ENCODE measurements at regions not wholly inside any gene's neighbourhood (a gene's known extent, or its start where the extent isn't known, plus 50 kb on each side); places are given as distances from the start of the nearest gene placed in this dataset.

DNA sequence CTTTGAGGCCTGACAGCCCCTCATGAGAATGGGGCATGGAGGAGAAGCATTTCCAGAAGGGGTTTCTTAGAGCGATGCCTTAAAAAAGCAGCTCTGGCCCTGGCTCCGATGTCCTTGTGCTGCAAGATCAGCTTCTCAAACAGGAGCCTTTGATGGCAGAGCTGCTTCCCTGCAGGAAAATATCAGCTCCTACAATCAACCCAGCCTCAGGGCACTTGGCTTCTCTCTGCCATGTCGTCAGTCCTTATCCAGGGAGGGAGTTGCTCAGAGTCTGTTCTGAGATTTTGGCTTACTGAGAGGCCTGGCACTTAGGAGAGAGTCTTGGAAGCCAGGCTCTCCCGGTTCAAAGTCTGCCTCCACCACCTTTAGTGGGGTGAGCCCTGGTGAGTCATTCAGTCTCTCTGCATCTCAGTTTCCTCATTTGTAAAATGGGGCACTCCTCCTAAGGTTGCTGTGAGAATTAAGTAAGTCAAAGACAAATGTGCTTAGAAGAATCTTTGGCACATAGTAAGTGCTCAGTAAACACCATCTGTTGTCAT lies 184.4 kb downstream of the HAPSTR1 start:
- TF ChIP-seq TAF1 (IDR thresholded peaks at IDR 0.05; ENCODE audit: borderline replicate concordance, low read depth, low read length): no peak
- TF ChIP-seq POLR2AphosphoS5 (IDR thresholded peaks at IDR 0.05; ENCODE audit: low read depth, low read length): no peak
- TF ChIP-seq POLR2A (IDR thresholded peaks at IDR 0.05; ENCODE audit: low read depth, low read length): no peak
- FAIRE-seq (no peak), DNase-seq (ENCODE audit: insufficient read length) (no peak)

DNA sequence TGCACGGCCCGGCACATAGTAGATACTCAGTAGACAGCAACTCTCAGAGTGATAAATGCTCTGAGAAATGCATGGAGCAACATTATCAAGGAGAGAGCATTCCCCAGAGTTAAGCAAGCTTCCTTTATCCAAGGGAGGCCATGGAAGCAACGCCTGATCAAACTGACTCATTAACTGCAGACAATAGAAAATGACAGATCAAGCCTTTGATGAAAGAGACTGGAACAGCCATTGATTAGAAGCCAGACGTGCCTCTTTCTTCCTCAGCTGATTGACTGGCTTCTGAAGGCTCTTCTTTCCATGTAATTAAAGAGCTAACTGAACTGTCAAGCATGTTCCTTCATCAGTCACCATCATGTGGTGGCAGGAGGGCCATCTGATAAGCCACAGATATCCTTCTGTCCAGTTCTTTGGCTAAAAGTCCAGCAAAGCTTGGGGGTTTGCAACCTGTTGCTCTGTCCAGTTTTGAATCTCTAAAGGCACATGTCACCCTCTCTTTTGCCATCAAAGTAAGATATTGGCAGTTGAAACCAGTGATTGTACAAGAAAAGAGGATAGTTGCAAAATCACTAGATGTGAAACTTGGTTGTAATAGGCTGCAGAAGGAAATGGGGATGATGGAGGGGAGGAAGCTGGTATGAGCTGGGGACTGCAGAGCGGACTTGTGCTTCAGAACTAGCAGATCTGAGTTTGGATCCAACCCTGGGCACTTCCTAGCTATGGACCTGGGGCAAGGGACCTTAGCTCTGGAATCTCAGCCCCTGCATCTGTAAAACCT lies 188.0 kb downstream of the HAPSTR1 start:
- no peak for TF ChIP-seq POLR2A (IDR thresholded peaks at IDR 0.05; ENCODE audit: low read depth, low read length)
- TF ChIP-seq POLR2AphosphoS5 (IDR thresholded peaks at IDR 0.05; ENCODE audit: low read depth, low read length): no peak
- no peak for TF ChIP-seq TAF1 (IDR thresholded peaks at IDR 0.05; ENCODE audit: borderline replicate concordance, low read depth, low read length)
- FAIRE-seq (no peak), DNase-seq (ENCODE audit: insufficient read length) (no peak)

DNA sequence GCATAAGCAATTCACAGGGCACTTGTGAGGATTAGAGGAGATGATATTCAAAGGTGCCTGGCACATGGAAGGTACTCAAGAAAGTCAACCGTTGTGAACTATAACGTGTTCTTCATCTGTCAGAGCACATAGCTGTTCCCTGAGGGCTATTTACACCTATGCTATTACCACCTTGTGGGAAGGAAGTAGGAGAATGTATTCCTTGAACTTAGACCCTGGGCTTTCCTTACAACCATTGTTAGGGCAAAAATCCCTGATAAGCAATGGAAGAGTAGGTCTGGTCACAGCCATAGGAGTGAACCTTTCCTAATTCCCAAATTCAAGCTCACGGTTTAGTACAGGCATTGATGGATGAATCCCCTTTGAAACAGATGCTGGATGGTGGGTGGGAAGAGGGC lies 188.6 kb downstream of the HAPSTR1 start:
- no peak for DNase-seq (ENCODE audit: insufficient read length)
- TF ChIP-seq POLR2AphosphoS5 (IDR thresholded peaks at IDR 0.05; ENCODE audit: low read depth, low read length) (no peak), POLR2A (IDR thresholded peaks at IDR 0.05; ENCODE audit: low read depth, low read length) (no peak), TAF1 (IDR thresholded peaks at IDR 0.05; ENCODE audit: borderline replicate concordance, low read depth, low read length) (no peak)
- no peak for FAIRE-seq

DNA sequence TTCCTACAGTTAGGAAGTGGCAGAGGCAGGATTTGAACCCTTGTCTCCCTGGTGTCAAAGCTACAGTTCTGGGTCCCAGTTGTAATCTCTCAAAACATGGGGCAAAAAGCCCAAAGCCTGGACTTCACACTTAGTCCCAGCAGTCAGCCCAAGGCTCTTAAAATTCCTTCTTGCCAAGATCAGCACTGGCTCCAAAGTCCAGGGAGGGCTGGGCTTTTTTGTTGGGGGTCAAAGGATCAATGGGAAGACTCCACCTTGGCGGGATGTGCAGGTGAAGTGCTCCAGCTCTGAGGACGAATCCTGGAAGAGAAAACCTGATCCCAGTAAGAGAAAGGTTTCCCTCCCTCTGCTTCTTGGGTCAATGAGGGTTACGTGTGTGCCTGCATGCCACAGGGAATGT lies 195.5 kb downstream of the HAPSTR1 start:
- TF ChIP-seq POLR2A (IDR thresholded peaks at IDR 0.05; ENCODE audit: low read depth, low read length) (no peak), POLR2AphosphoS5 (IDR thresholded peaks at IDR 0.05; ENCODE audit: low read depth, low read length) (no peak)
- no peak for FAIRE-seq
- DNase-seq (ENCODE audit: insufficient read length): no peak

DNA sequence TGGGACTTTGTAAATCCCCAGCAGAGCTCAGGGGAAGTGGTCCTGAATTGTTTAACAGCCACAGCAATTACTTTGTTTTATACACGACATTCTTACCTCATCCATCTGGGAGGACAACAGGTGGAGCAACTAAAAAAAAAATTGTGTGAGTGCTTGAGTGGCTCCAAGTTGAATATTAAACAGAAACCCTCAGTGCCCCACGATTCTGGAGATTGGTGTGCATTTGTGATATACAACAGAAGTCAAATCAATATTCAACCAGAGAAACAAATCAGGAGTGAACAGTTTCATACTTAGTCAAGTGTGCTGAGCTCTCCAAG lies 204.8 kb downstream of the HAPSTR1 start:
- TF ChIP-seq TAF1 (IDR thresholded peaks at IDR 0.05; ENCODE audit: borderline replicate concordance, low read depth, low read length) (no peak), POLR2A (IDR thresholded peaks at IDR 0.05; ENCODE audit: low read depth, low read length) (no peak), POLR2AphosphoS5 (IDR thresholded peaks at IDR 0.05; ENCODE audit: low read depth, low read length) (no peak)
- DNase-seq (ENCODE audit: insufficient read length) (no peak), FAIRE-seq (no peak)

GRCh38 chr16:9297437-9298113 lies 206.1 kb downstream of the HAPSTR1 start:
- TF ChIP-seq POLR2AphosphoS5 (IDR thresholded peaks at IDR 0.05; ENCODE audit: low read depth, low read length): no peak
- TF ChIP-seq TAF1 (IDR thresholded peaks at IDR 0.05; ENCODE audit: borderline replicate concordance, low read depth, low read length): no peak
- no peak for TF ChIP-seq POLR2A (IDR thresholded peaks at IDR 0.05; ENCODE audit: low read depth, low read length)
- DNase-seq (ENCODE audit: insufficient read length) (no peak), FAIRE-seq (no peak)

DNA sequence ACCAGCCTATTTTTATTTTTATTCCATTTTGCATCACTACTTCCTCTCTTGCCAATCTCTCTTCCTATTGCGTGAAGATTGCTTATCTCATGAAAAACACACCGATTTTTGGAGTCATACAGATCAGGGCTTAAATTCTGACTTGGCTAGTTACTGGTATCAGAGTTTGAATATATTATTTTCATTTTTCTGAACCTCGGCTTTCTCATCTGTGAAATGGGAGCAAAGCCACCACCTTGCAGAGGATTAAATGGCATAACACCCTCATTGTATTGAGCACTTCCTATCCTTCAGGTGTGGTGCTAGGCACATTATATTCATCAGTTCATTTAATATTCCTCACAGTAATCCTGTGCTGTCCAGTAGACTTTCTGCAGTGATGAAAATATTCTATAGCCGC lies 208.8 kb downstream of the HAPSTR1 start:
- DNase-seq (ENCODE audit: insufficient read length): no peak
- TF ChIP-seq TAF1 (IDR thresholded peaks at IDR 0.05; ENCODE audit: borderline replicate concordance, low read depth, low read length) (no peak), POLR2A (IDR thresholded peaks at IDR 0.05; ENCODE audit: low read depth, low read length) (no peak), POLR2AphosphoS5 (IDR thresholded peaks at IDR 0.05; ENCODE audit: low read depth, low read length) (no peak)
- FAIRE-seq: no peak

- TF ChIP-seq POLR2A (IDR thresholded peaks at IDR 0.05; ENCODE audit: low read depth, low read length) (no peak), TAF1 (IDR thresholded peaks at IDR 0.05; ENCODE audit: borderline replicate concordance, low read depth, low read length) (no peak), POLR2AphosphoS5 (IDR thresholded peaks at IDR 0.05; ENCODE audit: low read depth, low read length) (no peak)
- DNase-seq (ENCODE audit: insufficient read length) (no peak), FAIRE-seq (no peak)
These were observed 210.6 kb downstream of the HAPSTR1 start for GRCh38 chr16:9302072-9302471.

DNA sequence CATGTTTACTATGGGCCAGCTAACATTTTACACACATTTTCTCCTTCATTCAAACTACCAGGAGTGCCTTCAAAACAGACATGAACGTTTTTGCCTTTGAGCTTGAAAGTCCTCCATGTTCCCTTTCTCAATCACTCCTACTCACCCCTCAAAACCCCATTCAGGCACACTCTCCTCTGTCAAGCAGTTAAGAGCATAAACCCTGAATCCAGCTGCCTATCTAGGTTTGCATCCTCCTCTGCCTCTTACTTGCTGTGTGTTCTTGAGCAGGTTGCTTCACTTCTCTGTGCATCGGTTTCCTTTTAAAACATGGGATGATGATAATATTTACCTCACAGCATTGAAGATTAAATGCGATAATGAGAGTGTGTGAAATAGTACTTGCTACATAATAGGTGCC lies 215.3 kb downstream of the HAPSTR1 start:
- no peak for FAIRE-seq
- TF ChIP-seq POLR2A (IDR thresholded peaks at IDR 0.05; ENCODE audit: low read depth, low read length): no peak
- TF ChIP-seq TAF1 (IDR thresholded peaks at IDR 0.05; ENCODE audit: borderline replicate concordance, low read depth, low read length): no peak
- no peak for TF ChIP-seq POLR2AphosphoS5 (IDR thresholded peaks at IDR 0.05; ENCODE audit: low read depth, low read length)
- no peak for DNase-seq (ENCODE audit: insufficient read length)

DNA sequence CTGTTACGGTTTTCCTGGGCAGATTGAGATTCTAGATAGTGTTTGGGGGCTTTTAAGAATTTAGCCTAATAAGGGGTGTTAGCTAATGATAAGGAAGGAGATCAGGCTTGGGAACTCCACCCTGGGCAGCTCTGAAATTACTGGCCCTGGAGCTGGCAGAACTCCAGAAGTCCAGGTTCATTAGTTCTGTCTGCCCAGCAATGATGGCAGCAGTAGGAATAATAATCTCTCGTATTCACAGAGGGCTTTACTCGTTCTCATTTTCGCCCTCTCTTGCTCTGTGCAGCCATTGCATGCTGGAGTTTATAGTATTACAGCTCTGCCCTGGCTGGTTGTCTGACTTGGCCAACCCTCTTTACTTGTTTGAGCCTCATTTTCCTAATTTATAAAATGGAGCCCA lies 216.0 kb downstream of the HAPSTR1 start:
- FAIRE-seq (no peak), DNase-seq (ENCODE audit: insufficient read length) (no peak)
- no peak for TF ChIP-seq POLR2A (IDR thresholded peaks at IDR 0.05; ENCODE audit: low read depth, low read length)
- TF ChIP-seq TAF1 (IDR thresholded peaks at IDR 0.05; ENCODE audit: borderline replicate concordance, low read depth, low read length): no peak
- no peak for TF ChIP-seq POLR2AphosphoS5 (IDR thresholded peaks at IDR 0.05; ENCODE audit: low read depth, low read length)

DNA sequence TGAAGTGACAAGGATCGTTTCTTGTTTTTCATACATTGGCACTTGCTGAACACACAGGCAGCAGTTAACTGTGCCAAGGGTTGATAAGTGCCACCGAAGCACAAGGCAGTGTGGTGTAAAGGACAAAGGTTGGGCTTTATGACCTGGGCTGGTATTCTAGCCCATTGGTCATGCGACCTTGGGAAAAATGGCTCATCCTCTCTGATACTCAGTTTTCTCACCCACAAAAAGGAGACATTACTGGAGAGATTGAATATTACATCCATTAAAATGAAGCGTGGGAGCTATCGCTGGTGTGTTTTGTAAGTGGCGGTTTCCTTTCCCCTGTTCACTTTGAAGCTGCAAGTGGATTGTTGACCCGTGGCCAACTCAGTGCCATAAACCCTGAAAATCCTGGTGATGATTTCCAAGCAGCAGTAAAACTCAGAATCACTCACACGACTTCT lies 216.9 kb downstream of the HAPSTR1 start:
- no peak for DNase-seq (ENCODE audit: insufficient read length)
- TF ChIP-seq POLR2AphosphoS5 (IDR thresholded peaks at IDR 0.05; ENCODE audit: low read depth, low read length) (no peak), TAF1 (IDR thresholded peaks at IDR 0.05; ENCODE audit: borderline replicate concordance, low read depth, low read length) (no peak), POLR2A (IDR thresholded peaks at IDR 0.05; ENCODE audit: low read depth, low read length) (no peak)
- FAIRE-seq: no peak

DNA sequence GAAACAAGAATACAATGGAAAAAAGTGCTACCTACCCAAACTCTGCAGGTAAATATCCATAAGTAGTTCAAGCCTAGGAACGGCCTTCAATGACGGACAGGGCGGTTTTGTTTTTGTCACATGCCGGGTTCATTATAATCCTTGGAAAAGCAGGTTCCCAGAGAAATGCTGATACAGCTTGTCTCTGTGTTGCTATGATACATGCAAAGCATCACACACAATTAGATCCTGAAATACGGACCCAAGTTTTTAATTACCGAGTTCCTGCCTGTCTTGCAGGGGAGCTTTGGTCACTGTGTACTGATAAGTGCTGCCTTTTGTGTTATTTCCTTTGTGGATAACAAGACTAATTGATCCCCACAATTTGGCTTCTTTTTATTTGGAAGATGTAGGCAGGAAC lies 217.4 kb downstream of the HAPSTR1 start:
- no peak for DNase-seq (ENCODE audit: insufficient read length)
- FAIRE-seq: no peak
- TF ChIP-seq POLR2AphosphoS5 (IDR thresholded peaks at IDR 0.05; ENCODE audit: low read depth, low read length) (no peak), TAF1 (IDR thresholded peaks at IDR 0.05; ENCODE audit: borderline replicate concordance, low read depth, low read length) (no peak), POLR2A (IDR thresholded peaks at IDR 0.05; ENCODE audit: low read depth, low read length) (no peak)

Measured in GM12892 (cell line).